Astrocyte of the cerebellum (primary cell): ENCODE measurements at regions not wholly inside any gene's neighbourhood (a gene's known extent, or its start where the extent isn't known, plus 50 kb on each side); places are given as distances from the start of the nearest gene placed in this dataset.

Experiments
- DNase-seq: peaks from one replicate; pipeline ENCODE4 v3.0.0-alpha.2; 2011; ENCODE audit warnings: low read depth
- H3K4me3 ChIP-seq: 2 replicates; pipeline ENCODE4 v1.5.1; 2011; ENCODE audit warnings: mild to moderate bottlenecking, low read depth, low read length, moderate library complexity
- CTCF ChIP-seq: IDR thresholded peaks from 2 replicates; pipeline ENCODE4 v1.5.1; 2012; ENCODE audit warnings: low read length, low read depth, moderate library complexity, mild to moderate bottlenecking; ENCODE audit errors: missing control alignments
- in situ Hi-C: cut with HindIII; loops from 2 replicates; pipeline ENCODE4 v1.10.0; 2017; ENCODE audit warnings: low sequenced_read_pairs

GRCh38 chr4:132865458-132865857, 283.6 kb upstream of the PCDH10 start:
- no peak overlapping the region for H3K4me3 ChIP-seq
- in situ Hi-C loops: no loop called here
- no peak for TF ChIP-seq CTCF
- DNase-seq: no peak

DNA sequence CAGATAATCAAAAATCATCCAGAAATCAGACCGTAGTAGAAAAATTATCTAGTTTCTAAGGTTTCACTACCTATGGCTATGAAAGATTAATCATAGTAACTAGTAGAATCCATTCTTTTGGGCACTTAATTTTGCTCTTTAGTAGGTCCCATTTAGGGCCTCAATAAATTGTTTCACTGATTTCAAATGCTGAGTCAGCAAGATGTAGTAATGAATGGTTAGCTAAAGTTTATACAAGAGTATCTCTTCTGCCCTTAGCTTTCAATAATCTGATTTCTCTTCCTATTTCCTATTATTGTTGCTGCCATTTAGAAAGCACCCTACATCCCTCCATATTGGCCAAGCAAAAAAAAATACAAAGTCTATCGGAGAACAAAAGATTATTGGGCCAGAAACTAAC, 283.2 kb upstream of the PCDH10 start:
- TF ChIP-seq CTCF: no peak
- DNase-seq: no peak
- in situ Hi-C loops: no loop called here
- no peak overlapping the region for H3K4me3 ChIP-seq

DNA sequence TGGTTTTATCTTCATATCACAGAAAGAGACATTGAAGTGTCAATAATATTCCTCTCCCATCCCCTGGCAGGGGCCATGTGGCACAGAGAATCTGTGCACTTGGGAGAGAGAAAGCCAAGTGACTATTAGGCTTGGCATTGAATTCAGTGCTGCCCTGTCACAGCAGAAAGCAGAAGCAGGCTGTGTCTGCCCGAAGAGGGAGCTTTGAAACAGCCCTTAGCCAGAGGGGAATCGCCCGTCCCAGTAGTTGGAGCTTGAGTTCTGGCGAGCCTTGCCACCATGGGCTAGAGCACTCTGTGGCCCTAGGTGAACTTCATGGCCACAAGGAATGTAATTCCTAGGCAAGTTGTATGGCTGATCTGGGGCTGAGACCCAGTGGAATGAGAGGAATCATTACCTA, 282.5 kb upstream of the PCDH10 start:
- no peak for DNase-seq
- in situ Hi-C loops: no loop called here
- no peak for TF ChIP-seq CTCF
- H3K4me3 ChIP-seq: no peak overlapping the region

DNA sequence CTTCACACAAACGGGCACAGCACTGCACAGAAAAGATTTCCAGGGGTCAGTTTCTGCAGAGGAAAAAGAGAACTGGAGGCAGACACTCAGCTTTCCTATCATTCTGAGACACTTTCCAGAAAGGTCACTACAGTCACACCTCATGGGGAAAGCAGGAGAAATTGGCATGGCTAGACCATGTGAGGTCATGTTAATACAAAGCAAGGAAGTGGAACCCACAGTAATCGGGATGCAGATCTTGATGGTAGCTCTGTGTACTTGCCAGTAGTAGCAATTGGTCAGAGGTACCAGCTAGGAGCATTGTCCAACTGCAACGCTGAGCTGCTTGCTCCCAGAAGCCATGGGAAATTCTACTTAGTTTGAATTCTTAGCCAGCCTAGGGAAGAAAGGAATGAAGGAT, 255.3 kb upstream of the PCDH10 start:
- in situ Hi-C loops: no loop called here
- TF ChIP-seq CTCF: no peak
- no peak for DNase-seq
- H3K4me3 ChIP-seq: no peak overlapping the region

DNA sequence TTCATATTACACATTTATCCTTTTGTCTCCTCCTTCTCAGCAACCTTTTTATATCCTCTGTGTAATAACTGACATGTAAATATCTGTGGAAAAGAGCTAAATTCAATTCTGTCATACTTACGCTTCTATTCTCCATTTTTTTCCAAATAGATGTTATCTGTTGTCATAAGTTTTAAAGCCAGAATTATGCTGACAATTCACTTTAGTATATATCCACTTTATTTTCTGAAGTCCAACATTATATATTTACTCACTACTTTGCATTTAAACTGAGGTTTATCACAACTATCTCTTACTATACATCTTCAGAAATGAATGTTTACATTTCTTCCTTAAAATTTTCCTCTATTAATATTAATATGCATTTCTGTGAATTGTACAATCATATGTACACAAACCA, 247.9 kb upstream of the PCDH10 start:
- DNase-seq: no peak
- TF ChIP-seq CTCF: no peak
- no peak overlapping the region for H3K4me3 ChIP-seq
- in situ Hi-C loops: no loop called here

- no peak for DNase-seq
- H3K4me3 ChIP-seq: no peak overlapping the region
- in situ Hi-C loops: no loop called here
- TF ChIP-seq CTCF: no peak
Measured at GRCh38 chr4:132910229-132910748, 238.8 kb upstream of the PCDH10 start.

DNA sequence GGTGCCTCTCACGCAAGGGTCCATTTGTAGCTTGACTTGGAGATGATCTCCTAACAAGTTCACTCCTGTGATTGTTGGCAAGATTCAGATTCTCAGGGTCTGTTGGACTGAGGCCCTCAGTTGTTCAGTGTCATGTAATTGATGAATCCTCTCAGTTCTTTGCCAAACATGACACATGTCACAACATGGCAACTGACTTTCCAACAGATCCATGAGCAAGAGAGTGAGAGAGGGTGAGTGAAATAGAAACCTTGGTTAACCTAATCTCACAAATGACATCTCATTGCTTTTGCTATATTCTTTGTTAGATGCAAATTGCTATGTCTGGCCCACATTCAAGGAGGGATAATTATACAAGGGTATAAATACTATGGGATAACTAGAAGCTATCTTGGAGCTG, 231.0 kb upstream of the PCDH10 start:
- TF ChIP-seq CTCF: no peak
- no peak for DNase-seq

More for the DNA sequence above, 231.0 kb upstream of the PCDH10 start:
- in situ Hi-C loops: no loop called here
- H3K4me3 ChIP-seq: no peak overlapping the region
